ENCODE measurements at regions not wholly inside any gene's neighbourhood (a gene's known extent, or its start where the extent isn't known, plus 50 kb on each side); places are given as distances from the start of the nearest gene placed in this dataset.

GRCh38 chr11:130785380-130786116 lies 130.7 kb downstream of the SNX19 start:
- H3K4me1 ChIP-seq = no peaks in the 10 kb centered on the region
- WGBS, 2 donors (ENCODE audit: low coverage in 1 of 2) = 88 to 89% methylated on average over 3 to 4 of the region's 4 CpGs
- H3K27ac ChIP-seq = no peak overlapping the region
- no peaks in the 10 kb centered on the region for H3K9me3 ChIP-seq
- no peaks in the 10 kb centered on the region for H3K27me3 ChIP-seq
- intact Hi-C loops (cut with DNase I; ENCODE audit: low total_unique reads) (no loop called here), in situ Hi-C loops (cut with MboI; ENCODE audit: low pct_ligation_motif_present in 1 of 4, low pct_unique_long_range_greater_than_20kb in 1 of 4, low sequenced_read_pairs in 3 of 4) (no loop called here)
- no peaks in the 10 kb centered on the region for H3K36me3 ChIP-seq
- DNase-seq = no peak
- TF ChIP-seq CTCF (IDR thresholded peaks at IDR 0.05) (no peak), POLR2AphosphoS5 (IDR thresholded peaks at IDR 0.05) (no peak), EP300 (IDR thresholded peaks at IDR 0.05; ENCODE audit: low read depth) (no peak), POLR2A (IDR thresholded peaks at IDR 0.05) (no peak)
- H3K4me3 ChIP-seq = no peak overlapping the region

GRCh38 chr11:130786586-130786985 lies 129.7 kb downstream of the SNX19 start:
- H3K4me1 ChIP-seq = no peaks in the 10 kb centered on the region
- in situ Hi-C loops (cut with MboI; ENCODE audit: low pct_ligation_motif_present in 1 of 4, low pct_unique_long_range_greater_than_20kb in 1 of 4, low sequenced_read_pairs in 3 of 4) = no loop called here
- no peak for DNase-seq
- WGBS, 2 donors (ENCODE audit: low coverage in 1 of 2) = 87 to 100% methylated on average over 2 to 5 of the region's 5 CpGs
- H3K36me3 ChIP-seq = no peaks in the 10 kb centered on the region
- H3K4me3 ChIP-seq = no peak overlapping the region
- H3K27me3 ChIP-seq = no peaks in the 10 kb centered on the region
- no peak overlapping the region for H3K27ac ChIP-seq
- TF ChIP-seq POLR2AphosphoS5 (IDR thresholded peaks at IDR 0.05) (no peak), POLR2A (IDR thresholded peaks at IDR 0.05) (no peak), EP300 (IDR thresholded peaks at IDR 0.05; ENCODE audit: low read depth) (no peak), CTCF (IDR thresholded peaks at IDR 0.05) (no peak)
- intact Hi-C loops (cut with DNase I; ENCODE audit: low total_unique reads) = no loop called here
- H3K9me3 ChIP-seq = no peaks in the 10 kb centered on the region

GRCh38 chr11:130787092-130787616 lies 129.1 kb downstream of the SNX19 start:
- no peaks in the 10 kb centered on the region for H3K27me3 ChIP-seq
- no peak overlapping the region for H3K27ac ChIP-seq
- TF ChIP-seq POLR2A (IDR thresholded peaks at IDR 0.05) (no peak), CTCF (IDR thresholded peaks at IDR 0.05) (no peak), EP300 (IDR thresholded peaks at IDR 0.05; ENCODE audit: low read depth) (no peak), POLR2AphosphoS5 (IDR thresholded peaks at IDR 0.05) (no peak)
- no peak overlapping the region for H3K4me3 ChIP-seq
- no peak for DNase-seq
- no peaks in the 10 kb centered on the region for H3K36me3 ChIP-seq
- in situ Hi-C loops (cut with MboI; ENCODE audit: low pct_ligation_motif_present in 1 of 4, low pct_unique_long_range_greater_than_20kb in 1 of 4, low sequenced_read_pairs in 3 of 4) = no loop called here
- intact Hi-C loops (cut with DNase I; ENCODE audit: low total_unique reads) = no loop called here
- no peaks in the 10 kb centered on the region for H3K9me3 ChIP-seq
- H3K4me1 ChIP-seq = no peaks in the 10 kb centered on the region
- WGBS, 2 donors (ENCODE audit: low coverage in 1 of 2) = 79 to 84% methylated on average over 5 to 8 of the region's 8 CpGs

- no peak for DNase-seq
- Histone ChIP-seq H3K9me3 (no peaks in the 10 kb centered on the region), H3K4me3 (no peak overlapping the region), H3K27me3 (no peaks in the 10 kb centered on the region), H3K27ac (no peak overlapping the region), H3K4me1 (no peaks in the 10 kb centered on the region), H3K36me3 (no peaks in the 10 kb centered on the region)
- in situ Hi-C loops (cut with MboI; ENCODE audit: low pct_ligation_motif_present in 1 of 4, low pct_unique_long_range_greater_than_20kb in 1 of 4, low sequenced_read_pairs in 3 of 4) = no loop called here
- TF ChIP-seq POLR2A (IDR thresholded peaks at IDR 0.05) = no peak
- TF ChIP-seq POLR2AphosphoS5 (IDR thresholded peaks at IDR 0.05) = no peak
- TF ChIP-seq EP300 (IDR thresholded peaks at IDR 0.05; ENCODE audit: low read depth) = no peak
- TF ChIP-seq CTCF (IDR thresholded peaks at IDR 0.05) = no peak
- WGBS, 2 donors (ENCODE audit: low coverage in 1 of 2) = 83 to 100% methylated on average over 1 of the region's 1 CpG
- intact Hi-C loops (cut with DNase I; ENCODE audit: low total_unique reads) = no loop called here
Measured at GRCh38 chr11:130787973-130788570, 128.2 kb downstream of the SNX19 start.

Data from transverse colon (tissue), 4 donors.